ENCODE measurements at regions not wholly inside any gene's neighbourhood (a gene's known extent, or its start where the extent isn't known, plus 50 kb on each side); places are given as distances from the start of the nearest gene placed in this dataset.

DNA sequence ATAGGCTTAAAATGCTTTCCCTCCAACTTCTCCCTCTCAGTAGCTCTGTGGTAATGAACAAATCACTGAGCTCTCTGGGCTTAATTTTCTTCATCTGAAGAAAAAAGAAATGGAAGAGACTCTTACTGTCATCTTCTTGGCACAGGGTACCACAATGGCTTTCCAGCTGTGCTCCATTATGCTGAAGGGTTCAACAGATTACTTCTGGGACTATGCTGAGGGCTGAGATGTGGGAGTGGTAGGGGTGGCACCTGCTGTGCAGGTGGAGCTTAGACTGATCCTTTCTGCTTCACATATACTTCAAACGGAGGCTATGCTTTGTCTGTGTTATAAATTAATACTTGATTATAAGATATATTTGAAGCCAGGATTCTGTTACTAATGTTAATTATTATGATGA, 840.2 kb upstream of the C9orf72 start:
- Histone ChIP-seq H4K8ac (ENCODE audit: low read length) (no peak overlapping the region), H3K4ac (ENCODE audit: low read depth in 1 of 2, low read length in 2 of 2) (no peak overlapping the region), H3K36me3 (ENCODE audit: control insufficient read depth in 1 of 2, insufficient read depth in 2 of 2, low read depth in 1 of 2, low read length in 2 of 2) (no peaks in the 10 kb centered on the region), H3K14ac (ENCODE audit: low read length in 2 of 2) (no peak overlapping the region), H3K4me2 (ENCODE audit: low read length, poor library complexity, severe bottlenecking) (no peak overlapping the region), H2AFZ (ENCODE audit: low read depth, low read length) (no peak overlapping the region), H3K27me3 (ENCODE audit: control insufficient read depth in 1 of 2, insufficient read depth in 1 of 2, low read length in 2 of 2) (no peaks in the 10 kb centered on the region), H2BK120ac (ENCODE audit: low read depth, low read length) (no peak overlapping the region), H2AK5ac (ENCODE audit: low read length, severe bottlenecking) (no peak overlapping the region), H3K23ac (ENCODE audit: low read length in 2 of 2) (no peak overlapping the region), H3K4me1 (ENCODE audit: control insufficient read depth, insufficient read depth, low read depth, low read length) (no peaks in the 10 kb centered on the region), H3K79me1 (replicated peaks; ENCODE audit: low read length, poor library complexity, severe bottlenecking) (no peaks in the 10 kb centered on the region), H4K91ac (ENCODE audit: low read length) (no peak overlapping the region), H2BK15ac (ENCODE audit: low read depth, poor library complexity, severe bottlenecking) (no peak overlapping the region), H3K27ac (ENCODE audit: low read length, poor library complexity, severe bottlenecking) (no peak overlapping the region), H2BK12ac (ENCODE audit: low read length in 2 of 2) (no peak overlapping the region), H3K9me3 (ENCODE audit: control insufficient read depth, low read length) (no peaks in the 10 kb centered on the region), H3K4me3 (ENCODE audit: insufficient read depth in 1 of 2, low read depth in 1 of 2, low read length in 2 of 2) (no peak overlapping the region), H3K9ac (ENCODE audit: low read length) (no peak overlapping the region), H2BK5ac (ENCODE audit: low read depth, low read length, poor library complexity, severe bottlenecking) (no peak overlapping the region), H3K18ac (ENCODE audit: low read depth in 1 of 2, low read length in 2 of 2) (no peak overlapping the region)
- no CpG with 5 or more reads among the region's 1 CpG for WGBS
- DNase-seq = no peak

- Histone ChIP-seq H3K27ac (ENCODE audit: low read length, poor library complexity, severe bottlenecking) (no peak overlapping the region), H3K4me1 (ENCODE audit: control insufficient read depth, insufficient read depth, low read depth, low read length) (no peaks in the 10 kb centered on the region), H3K4me2 (ENCODE audit: low read length, poor library complexity, severe bottlenecking) (no peak overlapping the region), H3K14ac (ENCODE audit: low read length in 2 of 2) (no peak overlapping the region), H3K9me3 (ENCODE audit: control insufficient read depth, low read length) (no peaks in the 10 kb centered on the region), H3K36me3 (ENCODE audit: control insufficient read depth in 1 of 2, insufficient read depth in 2 of 2, low read depth in 1 of 2, low read length in 2 of 2) (no peaks in the 10 kb centered on the region), H3K4ac (ENCODE audit: low read depth in 1 of 2, low read length in 2 of 2) (no peak overlapping the region), H3K79me1 (replicated peaks; ENCODE audit: low read length, poor library complexity, severe bottlenecking) (no peaks in the 10 kb centered on the region), H2AFZ (ENCODE audit: low read depth, low read length) (no peak overlapping the region), H4K91ac (ENCODE audit: low read length) (no peak overlapping the region), H2BK120ac (ENCODE audit: low read depth, low read length) (no peak overlapping the region), H2BK5ac (ENCODE audit: low read depth, low read length, poor library complexity, severe bottlenecking) (no peak overlapping the region), H3K9ac (ENCODE audit: low read length) (no peak overlapping the region), H4K8ac (ENCODE audit: low read length) (no peak overlapping the region), H2BK15ac (ENCODE audit: low read depth, poor library complexity, severe bottlenecking) (no peak overlapping the region), H3K27me3 (ENCODE audit: control insufficient read depth in 1 of 2, insufficient read depth in 1 of 2, low read length in 2 of 2) (no peaks in the 10 kb centered on the region), H3K4me3 (ENCODE audit: insufficient read depth in 1 of 2, low read depth in 1 of 2, low read length in 2 of 2) (no peak overlapping the region), H3K23ac (ENCODE audit: low read length in 2 of 2) (no peak overlapping the region), H2BK12ac (ENCODE audit: low read length in 2 of 2) (no peak overlapping the region), H2AK5ac (ENCODE audit: low read length, severe bottlenecking) (no peak overlapping the region), H3K18ac (ENCODE audit: low read depth in 1 of 2, low read length in 2 of 2) (no peak overlapping the region)
- DNase-seq = no peak
- no CpG with 5 or more reads among the region's 1 CpG for WGBS
Observed at GRCh38 chr9:28423255-28423654, 850.0 kb upstream of the C9orf72 start.

DNA sequence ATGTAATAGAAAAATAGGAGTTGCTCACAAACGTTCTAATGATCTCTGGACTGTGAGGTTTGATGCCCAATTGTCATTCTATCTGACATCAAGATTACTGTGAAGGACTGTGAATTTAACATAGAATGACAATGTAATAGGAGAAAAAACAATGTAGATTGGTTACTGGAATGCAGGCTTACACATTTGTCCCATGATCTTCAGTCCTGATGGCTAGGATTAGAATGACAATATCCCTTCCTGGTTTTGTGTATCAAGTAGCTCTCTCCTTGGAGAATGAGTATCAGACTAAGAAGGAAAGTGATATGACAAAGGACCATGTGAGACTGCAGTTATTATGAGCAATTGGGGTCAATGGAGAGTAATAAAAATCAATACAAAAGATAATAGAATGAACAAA, 862.2 kb upstream of the C9orf72 start:
- Histone ChIP-seq H3K9ac (ENCODE audit: low read length) (no peak overlapping the region), H2BK12ac (ENCODE audit: low read length in 2 of 2) (no peak overlapping the region), H3K18ac (ENCODE audit: low read depth in 1 of 2, low read length in 2 of 2) (no peak overlapping the region), H3K23ac (ENCODE audit: low read length in 2 of 2) (no peak overlapping the region), H2BK120ac (ENCODE audit: low read depth, low read length) (no peak overlapping the region), H3K4me1 (ENCODE audit: control insufficient read depth, insufficient read depth, low read depth, low read length) (no peaks in the 10 kb centered on the region), H3K9me3 (ENCODE audit: control insufficient read depth, low read length) (peaks cover 4% of the 10 kb centered on the region), H3K4me3 (ENCODE audit: insufficient read depth in 1 of 2, low read depth in 1 of 2, low read length in 2 of 2) (no peak overlapping the region), H4K91ac (ENCODE audit: low read length) (no peak overlapping the region), H3K4me2 (ENCODE audit: low read length, poor library complexity, severe bottlenecking) (no peak overlapping the region), H3K27me3 (ENCODE audit: control insufficient read depth in 1 of 2, insufficient read depth in 1 of 2, low read length in 2 of 2) (no peaks in the 10 kb centered on the region), H2AFZ (ENCODE audit: low read depth, low read length) (no peak overlapping the region), H3K14ac (ENCODE audit: low read length in 2 of 2) (no peak overlapping the region), H4K8ac (ENCODE audit: low read length) (no peak overlapping the region), H3K27ac (ENCODE audit: low read length, poor library complexity, severe bottlenecking) (no peak overlapping the region), H2BK5ac (ENCODE audit: low read depth, low read length, poor library complexity, severe bottlenecking) (no peak overlapping the region), H3K79me1 (replicated peaks; ENCODE audit: low read length, poor library complexity, severe bottlenecking) (no peaks in the 10 kb centered on the region), H3K36me3 (ENCODE audit: control insufficient read depth in 1 of 2, insufficient read depth in 2 of 2, low read depth in 1 of 2, low read length in 2 of 2) (no peaks in the 10 kb centered on the region), H2AK5ac (ENCODE audit: low read length, severe bottlenecking) (no peak overlapping the region), H2BK15ac (ENCODE audit: low read depth, poor library complexity, severe bottlenecking) (no peak overlapping the region), H3K4ac (ENCODE audit: low read depth in 1 of 2, low read length in 2 of 2) (no peak overlapping the region)
- WGBS = 58% methylated on average over 1 of the region's 1 CpG
- no peak for DNase-seq

DNA sequence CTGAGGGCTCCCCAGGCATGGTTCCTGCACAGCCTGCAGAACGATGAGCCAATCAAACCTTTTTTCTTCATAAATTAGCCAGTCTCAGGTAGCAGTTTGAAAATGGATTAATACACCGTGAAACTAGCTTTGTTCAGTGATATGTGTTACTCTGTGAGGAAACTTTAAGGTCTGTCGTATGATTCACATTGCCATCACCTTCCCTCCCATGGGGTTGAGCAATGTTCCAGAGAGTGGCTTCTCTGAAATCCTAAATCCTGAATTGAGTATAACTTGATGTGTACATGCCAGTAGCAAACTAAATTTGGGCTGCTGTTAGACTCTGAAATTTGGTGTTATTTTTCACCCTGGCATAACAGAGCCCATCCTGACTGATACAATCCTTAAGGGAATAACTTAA, 866.4 kb upstream of the C9orf72 start:
- Histone ChIP-seq H3K9ac (ENCODE audit: low read length) (no peak overlapping the region), H3K79me1 (replicated peaks; ENCODE audit: low read length, poor library complexity, severe bottlenecking) (no peaks in the 10 kb centered on the region), H3K23ac (ENCODE audit: low read length in 2 of 2) (no peak overlapping the region), H3K4me2 (ENCODE audit: low read length, poor library complexity, severe bottlenecking) (no peak overlapping the region), H2BK120ac (ENCODE audit: low read depth, low read length) (no peak overlapping the region), H3K36me3 (ENCODE audit: control insufficient read depth in 1 of 2, insufficient read depth in 2 of 2, low read depth in 1 of 2, low read length in 2 of 2) (no peaks in the 10 kb centered on the region), H3K18ac (ENCODE audit: low read depth in 1 of 2, low read length in 2 of 2) (no peak overlapping the region), H4K8ac (ENCODE audit: low read length) (no peak overlapping the region), H3K14ac (ENCODE audit: low read length in 2 of 2) (no peak overlapping the region), H3K4ac (ENCODE audit: low read depth in 1 of 2, low read length in 2 of 2) (no peak overlapping the region), H2BK12ac (ENCODE audit: low read length in 2 of 2) (no peak overlapping the region), H3K9me3 (ENCODE audit: control insufficient read depth, low read length) (peaks cover 12% of the 10 kb centered on the region), H3K27me3 (ENCODE audit: control insufficient read depth in 1 of 2, insufficient read depth in 1 of 2, low read length in 2 of 2) (no peaks in the 10 kb centered on the region), H3K4me1 (ENCODE audit: control insufficient read depth, insufficient read depth, low read depth, low read length) (no peaks in the 10 kb centered on the region), H3K4me3 (ENCODE audit: insufficient read depth in 1 of 2, low read depth in 1 of 2, low read length in 2 of 2) (no peak overlapping the region), H2AFZ (ENCODE audit: low read depth, low read length) (no peak overlapping the region), H2BK5ac (ENCODE audit: low read depth, low read length, poor library complexity, severe bottlenecking) (no peak overlapping the region), H3K27ac (ENCODE audit: low read length, poor library complexity, severe bottlenecking) (no peak overlapping the region), H2AK5ac (ENCODE audit: low read length, severe bottlenecking) (no peak overlapping the region), H2BK15ac (ENCODE audit: low read depth, poor library complexity, severe bottlenecking) (no peak overlapping the region), H4K91ac (ENCODE audit: low read length) (no peak overlapping the region)
- no peak for DNase-seq
- 91% methylated on average over 2 of the region's 3 CpGs for WGBS
